ENCODE measurements at regions not wholly inside any gene's neighbourhood (a gene's known extent, or its start where the extent isn't known, plus 50 kb on each side); places are given as distances from the start of the nearest gene placed in this dataset.

DNA sequence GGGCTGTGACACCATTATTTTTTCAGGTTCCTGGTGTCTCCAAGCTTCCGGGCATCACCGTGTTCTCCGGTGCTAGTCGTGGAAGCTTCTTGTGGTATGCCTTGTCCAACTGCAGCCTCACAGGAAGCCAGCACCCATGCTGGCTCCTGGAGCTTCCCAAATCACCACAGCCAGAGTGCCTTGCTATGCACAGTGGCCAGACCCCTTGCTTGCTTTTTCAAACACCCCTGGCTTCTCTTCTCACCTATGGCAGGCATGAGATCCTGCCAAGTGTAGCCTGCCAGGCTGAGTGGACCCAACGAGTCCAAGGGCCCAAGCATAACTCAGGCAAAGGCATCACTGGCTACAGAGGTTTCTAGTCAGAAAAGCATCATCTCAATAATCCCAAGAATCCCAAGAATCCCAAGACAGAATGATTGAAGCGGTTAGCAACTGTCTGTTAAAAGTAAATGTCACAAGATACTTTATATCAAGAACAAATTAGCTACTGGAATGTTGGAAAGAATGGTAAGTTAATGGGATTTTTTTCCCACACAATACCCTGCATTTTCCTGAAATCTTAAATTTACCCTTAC, 1522.9 kb downstream of the PCDH18 start:
- Histone ChIP-seq H3K4me3 (ENCODE audit: insufficient read depth, low read depth, low read length) (no peak overlapping the region), H3K4ac (ENCODE audit: low read depth, low read length) (no peak overlapping the region), H3K18ac (ENCODE audit: low read depth, low read length) (no peak overlapping the region), H3K4me2 (ENCODE audit: low read depth, low read length) (no peak overlapping the region), H3K23ac (ENCODE audit: low read depth, low read length) (no peak overlapping the region), H3K9me3 (ENCODE audit: control insufficient read depth, insufficient read depth, low read length) (peaks cover 10% of the 10 kb centered on the region; the same call in 1 of the 2 replicates), H2AK9ac (replicated peaks; ENCODE audit: low read depth, low read length, poor library complexity) (no peak overlapping the region), H2BK120ac (ENCODE audit: low read depth, low read length) (no peak overlapping the region), H4K8ac (ENCODE audit: low read depth in 2 of 2, low read length in 2 of 2) (no peak overlapping the region), H4K91ac (ENCODE audit: insufficient read depth, low read depth, low read length) (no peak overlapping the region), H2BK5ac (ENCODE audit: low read depth, low read length, poor library complexity, severe bottlenecking) (no peak overlapping the region), H3K79me1 (ENCODE audit: low read depth in 1 of 2, low read length in 2 of 2) (no peaks in the 10 kb centered on the region), H2AK5ac (ENCODE audit: low read depth, low read length) (no peak overlapping the region), H3K9me1 (ENCODE audit: insufficient read depth, low read length) (no peaks in the 10 kb centered on the region), H4K20me1 (ENCODE audit: insufficient read depth, low read length) (no peaks in the 10 kb centered on the region), H4K5ac (ENCODE audit: low read depth, low read length) (no peak overlapping the region), H2AFZ (replicated peaks; ENCODE audit: low read length, poor library complexity) (no peak overlapping the region), H3K4me1 (ENCODE audit: control insufficient read depth, insufficient read depth, low read length) (no peaks in the 10 kb centered on the region), H2BK15ac (ENCODE audit: low read depth, low read length) (no peak overlapping the region), H3K9ac (ENCODE audit: low read depth, low read length) (no peak overlapping the region), H3K36me3 (ENCODE audit: control insufficient read depth, insufficient read depth, low read length) (no peaks in the 10 kb centered on the region), H3K56ac (ENCODE audit: extremely low read depth, insufficient read depth, low read length) (no peak overlapping the region), H3K27me3 (ENCODE audit: control insufficient read depth, insufficient read depth, low read length) (no peaks in the 10 kb centered on the region), H3K27ac (ENCODE audit: insufficient read depth, low read length) (no peak overlapping the region), H2BK20ac (ENCODE audit: low read depth, low read length) (no peak overlapping the region), H3K14ac (replicated peaks; ENCODE audit: low read depth, low read length) (no peak overlapping the region)
- CTCF ChIA-PET, result no interaction called here
- dilution Hi-C loops (cut with HindIII; ENCODE audit: low sequenced_read_pairs, unreplicated experiment) (no loop called here), in situ Hi-C loops (cut with MboI; ENCODE audit: low sequenced_read_pairs) (no loop called here), intact Hi-C loops (cut with micrococcal nuclease) (no loop called here)
- TF ChIP-seq POLR2A (IDR thresholded peaks at IDR 0.05; ENCODE audit: low read depth, low read length) (no peak), RAD21 (IDR thresholded peaks at IDR 0.05; ENCODE audit: low read length) (no peak), MAFK (IDR thresholded peaks at IDR 0.05; ENCODE audit: low read depth, low read length) (no peak), CTCF (conservative IDR thresholded peaks at IDR 0.05; ENCODE audit: low read depth, low read length) (no peak), CEBPB (IDR thresholded peaks at IDR 0.05; ENCODE audit: low read depth, low read length) (no peak), CHD1 (IDR thresholded peaks at IDR 0.05; ENCODE audit: low read depth, low read length) (no peak), RFX5 (IDR thresholded peaks at IDR 0.05; ENCODE audit: low read depth, low read length) (no peak), BHLHE40 (IDR thresholded peaks at IDR 0.05; ENCODE audit: low read depth, low read length) (no peak), SMC3 (IDR thresholded peaks at IDR 0.05; ENCODE audit: low read depth, low read length) (no peak), ELK1 (IDR thresholded peaks at IDR 0.05; ENCODE audit: borderline replicate concordance, low read depth, low read length) (no peak), FOS (IDR thresholded peaks at IDR 0.05; ENCODE audit: low read depth, low read length) (no peak), MAZ (IDR thresholded peaks at IDR 0.05; ENCODE audit: borderline replicate concordance, low read depth, low read length) (no peak), MXI1 (IDR thresholded peaks at IDR 0.05; ENCODE audit: borderline replicate concordance, low read depth, low read length) (no peak), NFE2L2 (IDR thresholded peaks at IDR 0.05; ENCODE audit: low read depth, low read length) (no peak), RCOR1 (IDR thresholded peaks at IDR 0.05; ENCODE audit: insufficient replicate concordance, low read length) (no peak)
- TF ChIP-seq, protein P1, sequence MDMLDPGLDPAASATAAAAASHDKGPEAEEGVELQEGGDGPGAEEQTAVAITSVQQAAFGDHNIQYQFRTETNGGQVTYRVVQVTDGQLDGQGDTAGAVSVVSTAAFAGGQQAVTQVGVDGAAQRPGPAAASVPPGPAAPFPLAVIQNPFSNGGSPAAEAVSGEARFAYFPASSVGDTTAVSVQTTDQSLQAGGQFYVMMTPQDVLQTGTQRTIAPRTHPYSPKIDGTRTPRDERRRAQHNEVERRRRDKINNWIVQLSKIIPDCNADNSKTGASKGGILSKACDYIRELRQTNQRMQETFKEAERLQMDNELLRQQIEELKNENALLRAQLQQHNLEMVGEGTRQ (IDR thresholded peaks at IDR 0.05; ENCODE audit: low read depth, low read length), result no peak
- no TSS peak for BruUV-seq (replicated peaks)
- DNase-seq (no peak), ATAC-seq (ENCODE audit: low read depth) (no peak)
- 76% methylated on average over 4 of the region's 6 CpGs; no CpG with 5 or more reads in 1 of the 2 experiments for WGBS, 2 experiments (ENCODE audit: extremely low coverage in 2 of 2, insufficient read length in 1 of 2)
- POLR2A ChIA-PET (ENCODE audit: unreplicated experiment), result no interaction called here

All from IMR-90 (cell line).